HG03575 (cell line): ENCODE measurements at regions not wholly inside any gene's neighbourhood (a gene's known extent, or its start where the extent isn't known, plus 50 kb on each side); places are given as distances from the start of the nearest gene placed in this dataset.

Experiments used
- ATAC-seq: cut with Tn5 transposase; IDR thresholded peaks from one replicate; pipeline ENCODE4 v1.9.1; 2021; ENCODE audit not compliant: unreplicated experiment, insufficient number of reproducible peaks, low FRiP score; ENCODE audit errors: extremely low read depth

- ATAC-seq, result no peak
These were observed 352.4 kb downstream of the KIF16B start for GRCh38 chr20:16220826-16221225.

- ATAC-seq, result no peak
These were observed 354.1 kb downstream of the KIF16B start for GRCh38 chr20:16219182-16219581.

- no peak for ATAC-seq
These were observed 356.4 kb downstream of the KIF16B start for GRCh38 chr20:16216914-16217230.

- no peak for ATAC-seq
These were observed 356.9 kb downstream of the KIF16B start for GRCh38 chr20:16216227-16216913.

GRCh38 chr20:16215041-16215440 lies 358.2 kb downstream of the KIF16B start:
- ATAC-seq, result no peak

- no peak for ATAC-seq
These were observed 360.5 kb downstream of the KIF16B start for GRCh38 chr20:16212790-16213189.

GRCh38 chr20:16209951-16210361 lies 363.3 kb downstream of the KIF16B start:
- no peak for ATAC-seq

GRCh38 chr20:16209357-16209756 lies 363.9 kb downstream of the KIF16B start:
- no peak for ATAC-seq

GRCh38 chr20:16208443-16208842 lies 364.8 kb downstream of the KIF16B start:
- no peak for ATAC-seq

- ATAC-seq, result no peak
These were observed 366.4 kb downstream of the KIF16B start for GRCh38 chr20:16206817-16207216.

- no peak for ATAC-seq
These were observed 367.7 kb downstream of the KIF16B start for GRCh38 chr20:16205507-16205906.

- no peak for ATAC-seq
These were observed 370.2 kb downstream of the KIF16B start for GRCh38 chr20:16203096-16203495.

- ATAC-seq, result no peak
These were observed 372.1 kb downstream of the KIF16B start for GRCh38 chr20:16201191-16201590.

GRCh38 chr20:16197696-16198095 lies 375.6 kb downstream of the KIF16B start:
- no peak for ATAC-seq

- no peak for ATAC-seq
These were observed 377.6 kb downstream of the KIF16B start for GRCh38 chr20:16195671-16196070.

GRCh38 chr20:16194617-16195360 lies 378.5 kb downstream of the KIF16B start:
- ATAC-seq, result no peak

- ATAC-seq, result no peak
These were observed 381.8 kb downstream of the KIF16B start for GRCh38 chr20:16191496-16191895.

GRCh38 chr20:16189371-16189770 lies 383.9 kb downstream of the KIF16B start:
- ATAC-seq, result no peak

- no peak for ATAC-seq
These were observed 385.2 kb downstream of the KIF16B start for GRCh38 chr20:16187956-16188616.

- ATAC-seq, result no peak
These were observed 393.3 kb downstream of the KIF16B start for GRCh38 chr20:16179919-16180318.
